Mucosa of descending colon (tissue), 3 donors: ENCODE measurements at regions not wholly inside any gene's neighbourhood (a gene's known extent, or its start where the extent isn't known, plus 50 kb on each side); places are given as distances from the start of the nearest gene placed in this dataset.
A peak's percentile ranks its signal among the peaks of the same experiment; 100 is the strongest.

Source experiments
- ATAC-seq: fragments of 200-7000 bp; cut with Tn5 transposase; one replicate; pipeline ENCODE4 v1.9.1; 2020; ENCODE audit warnings: mild to moderate bottlenecking, moderate library complexity
- DNase-seq, 3 donors: peaks; one replicate each; pipeline ENCODE4 v3.0.0-alpha.2; 2020
- H3K36me3 ChIP-seq: fragments of 200-600 bp; one replicate; pipeline ENCODE4 v1.8.0; 2021; ENCODE audit warnings: low read depth, mild to moderate bottlenecking
- H3K4me1 ChIP-seq: fragments of 200-600 bp; one replicate; pipeline ENCODE4 v1.8.0; 2021; ENCODE audit warnings: low read depth, mild to moderate bottlenecking
- H3K4me3 ChIP-seq: fragments of 200-600 bp; one replicate; pipeline ENCODE4 v1.8.0; 2021; ENCODE audit warnings: mild to moderate bottlenecking
- H3K9me3 ChIP-seq: fragments of 200-600 bp; one replicate; pipeline ENCODE4 v1.8.0; 2021; ENCODE audit warnings: mild to moderate bottlenecking
- intact Hi-C, 2 donors: fragments of 100-400 bp; cut with DNase I in 1 of 2; cut with micrococcal nuclease in 1 of 2; formaldehyde crosslinking; loops; one replicate each; pipeline versions ENCODE4 v1.11.0 to v1.11.1; 2022; cut with DNase I, micrococcal nuclease
- TF ChIP-seq, protein P1 (sequence below): fragments of 200-600 bp; IDR thresholded peaks from one replicate; pipeline ENCODE4 v1.8.0; 2022; ENCODE audit warnings: antibody characterized with exemption, mild to moderate bottlenecking
- donor health status: DM: no; HTN: no; CAD: no; lungs with moderate emphysema.
- donor health status: DM: no; HTN: no; CAD: no.
- donor health status: DM: no; HTN: yes; CAD: no.

DNA sequence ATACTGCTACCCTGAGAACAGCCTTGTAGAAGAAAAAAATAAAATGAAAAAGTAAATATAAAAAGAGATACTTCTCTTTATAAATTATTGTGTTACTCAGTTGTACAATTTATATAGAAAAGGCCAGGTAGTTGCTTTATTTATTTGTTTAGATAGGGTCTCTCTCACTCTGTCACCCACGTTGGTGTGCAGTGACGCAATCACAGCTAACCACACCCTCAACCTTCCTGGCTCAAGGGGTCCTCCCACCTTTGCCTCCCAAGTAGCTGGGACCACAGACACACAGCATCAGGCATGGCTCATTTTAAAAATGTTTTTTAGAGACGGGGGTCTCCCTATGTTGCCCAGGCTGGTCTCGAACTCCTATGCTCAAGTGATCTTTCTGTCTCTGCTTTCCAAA lies 175.4 kb upstream of the PZP start:
- Histone ChIP-seq H3K4me3 (no peak overlapping the region), H3K36me3 (no peaks in the 10 kb centered on the region), H3K4me1 (no peaks in the 10 kb centered on the region), H3K9me3 (no peaks in the 10 kb centered on the region)
- intact Hi-C loops, result no loop called here
- DNase-seq (no peak), ATAC-seq (no peak)
- TF ChIP-seq, protein P1, sequence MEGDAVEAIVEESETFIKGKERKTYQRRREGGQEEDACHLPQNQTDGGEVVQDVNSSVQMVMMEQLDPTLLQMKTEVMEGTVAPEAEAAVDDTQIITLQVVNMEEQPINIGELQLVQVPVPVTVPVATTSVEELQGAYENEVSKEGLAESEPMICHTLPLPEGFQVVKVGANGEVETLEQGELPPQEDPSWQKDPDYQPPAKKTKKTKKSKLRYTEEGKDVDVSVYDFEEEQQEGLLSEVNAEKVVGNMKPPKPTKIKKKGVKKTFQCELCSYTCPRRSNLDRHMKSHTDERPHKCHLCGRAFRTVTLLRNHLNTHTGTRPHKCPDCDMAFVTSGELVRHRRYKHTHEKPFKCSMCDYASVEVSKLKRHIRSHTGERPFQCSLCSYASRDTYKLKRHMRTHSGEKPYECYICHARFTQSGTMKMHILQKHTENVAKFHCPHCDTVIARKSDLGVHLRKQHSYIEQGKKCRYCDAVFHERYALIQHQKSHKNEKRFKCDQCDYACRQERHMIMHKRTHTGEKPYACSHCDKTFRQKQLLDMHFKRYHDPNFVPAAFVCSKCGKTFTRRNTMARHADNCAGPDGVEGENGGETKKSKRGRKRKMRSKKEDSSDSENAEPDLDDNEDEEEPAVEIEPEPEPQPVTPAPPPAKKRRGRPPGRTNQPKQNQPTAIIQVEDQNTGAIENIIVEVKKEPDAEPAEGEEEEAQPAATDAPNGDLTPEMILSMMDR, result no peak

DNA sequence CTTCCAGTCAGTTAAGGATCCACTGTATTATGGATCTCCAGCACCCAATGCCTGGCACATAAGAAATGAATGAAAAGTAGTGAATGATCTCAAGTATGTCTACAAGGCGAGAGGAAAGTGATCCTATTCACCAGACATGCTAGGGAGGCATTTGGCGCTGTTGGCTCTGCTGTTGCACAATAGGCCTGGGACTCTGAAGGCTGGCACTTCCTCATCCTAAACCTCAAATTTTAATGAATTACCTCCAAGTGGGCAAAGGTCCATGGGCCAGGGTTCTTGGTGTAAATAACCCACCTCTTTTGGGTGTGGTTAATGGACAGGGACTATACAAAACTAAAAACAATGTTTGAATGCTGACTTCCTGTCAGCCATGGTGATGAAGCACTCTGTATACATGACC lies 173.4 kb upstream of the PZP start:
- ATAC-seq (no peak), DNase-seq (no peak)
- TF ChIP-seq, protein P1, result no peak
- intact Hi-C loops, result no loop called here
- Histone ChIP-seq H3K4me3 (no peak overlapping the region), H3K4me1 (no peaks in the 10 kb centered on the region), H3K9me3 (no peaks in the 10 kb centered on the region), H3K36me3 (no peaks in the 10 kb centered on the region)

DNA sequence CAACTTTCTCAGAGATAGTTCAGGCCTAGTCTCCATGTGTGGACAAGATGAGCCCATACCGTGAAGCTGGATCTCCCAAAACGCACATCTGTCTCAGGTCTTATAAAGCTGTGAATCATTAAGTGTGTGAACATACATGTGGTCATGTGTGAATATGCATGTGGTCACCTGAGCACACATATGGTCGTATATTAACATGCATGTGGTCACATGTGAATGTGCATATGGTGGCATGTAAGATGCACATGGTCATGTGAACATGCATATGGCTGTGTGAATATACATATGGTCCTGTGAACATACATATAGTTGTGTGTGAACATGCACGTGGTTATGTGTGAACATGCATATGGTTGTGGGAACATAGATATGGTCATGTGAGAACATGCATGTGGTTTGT lies 172.5 kb upstream of the PZP start:
- ATAC-seq (no peak), DNase-seq (no peak)
- no peaks in the 10 kb centered on the region for H3K9me3 ChIP-seq
- no peak overlapping the region for H3K4me3 ChIP-seq
- no peaks in the 10 kb centered on the region for H3K36me3 ChIP-seq
- no peaks in the 10 kb centered on the region for H3K4me1 ChIP-seq
- intact Hi-C loops, result no loop called here
- TF ChIP-seq, protein P1, result no peak

DNA sequence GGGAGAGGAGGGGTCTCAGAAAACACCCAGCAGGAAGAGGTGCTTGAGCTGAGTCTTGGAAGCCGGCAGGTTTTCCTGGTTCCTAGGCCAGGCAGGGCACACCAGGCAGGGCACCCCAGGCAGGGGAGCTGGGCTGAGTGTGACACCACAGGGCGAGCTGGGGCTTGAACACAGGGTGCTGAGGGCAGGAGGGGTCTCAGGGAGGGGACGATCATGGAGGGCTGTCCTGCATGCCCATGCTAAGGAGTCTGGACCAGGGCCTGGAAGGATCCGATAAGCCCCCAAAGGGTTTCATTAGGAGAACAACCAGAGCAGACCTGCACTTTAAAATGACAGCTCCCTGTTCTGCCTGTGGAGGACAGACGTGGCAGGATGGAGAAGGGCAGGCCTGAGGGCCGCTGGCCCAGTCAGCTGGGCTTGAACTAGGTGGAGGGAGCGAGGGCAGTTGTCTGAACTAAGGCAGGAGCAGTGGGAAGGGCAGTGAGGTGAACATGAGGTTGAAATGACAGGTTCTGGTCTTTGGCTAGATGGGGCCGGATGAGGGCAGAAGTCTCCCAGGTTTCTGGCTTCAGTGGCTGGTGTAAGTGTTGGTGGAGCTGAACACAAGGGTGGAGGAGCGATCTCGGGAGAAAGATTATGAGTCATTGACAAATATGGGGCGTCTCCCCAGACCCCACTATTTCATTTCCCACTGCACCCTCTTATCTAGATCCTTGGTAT lies 171.0 kb upstream of the PZP start:
- Histone ChIP-seq H3K4me1 (no peaks in the 10 kb centered on the region), H3K4me3 (no peak overlapping the region), H3K36me3 (no peaks in the 10 kb centered on the region), H3K9me3 (no peaks in the 10 kb centered on the region)
- ATAC-seq (no peak), DNase-seq (no peak)
- TF ChIP-seq, protein P1, result no peak
- intact Hi-C loops, result no loop called here

DNA sequence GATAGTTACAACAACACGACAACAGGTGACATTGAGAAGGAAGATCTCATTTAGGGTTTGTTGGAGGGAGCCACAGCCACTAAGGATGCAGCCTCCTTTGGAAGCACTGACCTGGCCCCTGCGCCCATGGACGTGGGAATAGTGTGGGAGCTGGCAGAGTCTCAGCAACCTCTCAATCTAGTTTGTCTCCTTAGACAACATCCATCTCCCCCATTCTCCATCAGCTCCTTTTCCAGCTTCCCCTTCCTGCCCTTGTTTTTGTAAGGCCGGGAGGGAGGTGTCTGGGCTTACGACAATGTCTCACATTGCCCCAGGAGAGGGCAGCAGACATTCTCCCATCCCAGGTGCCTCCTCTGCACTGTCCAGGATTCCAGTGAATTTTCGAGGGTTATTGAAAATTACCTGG lies 170.2 kb upstream of the PZP start:
- Histone ChIP-seq H3K9me3 (no peaks in the 10 kb centered on the region), H3K36me3 (no peaks in the 10 kb centered on the region), H3K4me1 (no peaks in the 10 kb centered on the region), H3K4me3 (no peak overlapping the region)
- DNase-seq (peak in 1 of 3 donors; percentile 31), ATAC-seq (peak; percentile 65)
- intact Hi-C loops, result no loop called here
- TF ChIP-seq, protein P1, result no peak

DNA sequence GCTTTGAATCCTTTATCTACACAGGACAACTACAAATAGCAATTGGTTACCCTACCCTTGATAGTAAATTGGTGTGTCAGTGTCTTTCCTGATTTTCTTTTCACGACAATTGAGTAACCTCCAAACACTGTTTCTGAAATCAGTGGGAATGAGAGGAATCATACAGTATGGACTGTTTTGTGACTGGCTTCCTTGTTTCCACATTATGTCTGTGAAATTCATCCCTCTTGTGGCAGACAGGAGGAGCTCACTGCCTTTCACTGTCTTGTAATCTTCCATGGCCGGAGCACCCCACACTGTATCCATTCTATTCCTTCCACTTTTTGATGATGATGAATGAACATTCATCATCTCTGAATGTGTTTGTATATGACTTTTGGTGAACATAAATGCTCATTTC lies 164.0 kb upstream of the PZP start:
- intact Hi-C loops, result no loop called here
- Histone ChIP-seq H3K4me3 (no peak overlapping the region), H3K9me3 (no peaks in the 10 kb centered on the region), H3K36me3 (no peaks in the 10 kb centered on the region), H3K4me1 (no peaks in the 10 kb centered on the region)
- no peak for DNase-seq
- ATAC-seq, result no peak
- TF ChIP-seq, protein P1, result no peak
